Right atrium auricular region (tissue), 2 donors: ENCODE measurements at regions not wholly inside any gene's neighbourhood (a gene's known extent, or its start where the extent isn't known, plus 50 kb on each side); places are given as distances from the start of the nearest gene placed in this dataset.
"Not testable (repeated sequence)": the region's sequence is repeated elsewhere in the genome, so short reads cannot be mapped to it uniquely, and the experiment has no call there.

Experiments used
- DNase-seq: peaks from one replicate; pipeline ENCODE4 v3.0.0-alpha.2; 2019; ENCODE audit warnings: low spot score
- H3K27ac ChIP-seq, 2 donors: fragments of 200-600 bp; sonication (generic); 1 replicate in 1 of 2; 2 replicates in 1 of 2; pipeline ENCODE4 v1.5.1; 2016 to 2019
- H3K27me3 ChIP-seq, 2 donors: fragments of 200-600 bp; sonication (generic); one replicate each; pipeline versions ENCODE4 v1.5.1 to v1.6.0; 2017 to 2019
- H3K36me3 ChIP-seq: fragments of 200-600 bp; sonication (generic); one replicate; pipeline ENCODE4 v1.5.1; 2016
- H3K4me1 ChIP-seq, 2 donors: fragments of 200-600 bp; sonication (generic); one replicate each; pipeline versions ENCODE4 v1.5.1 to v1.6.0; 2017 to 2019
- H3K4me3 ChIP-seq, 2 donors: fragments of 200-600 bp; sonication (generic); 1 replicate in 1 of 2; 2 replicates in 1 of 2; pipeline ENCODE4 v1.5.1; 2017 to 2019; ENCODE audit warnings: mild to moderate bottlenecking in 1 of 2, moderate library complexity in 1 of 2
- H3K9me3 ChIP-seq, 2 donors: fragments of 200-600 bp; sonication (generic); one replicate each; pipeline ENCODE4 v1.5.1; 2019
- CTCF ChIP-seq, 2 donors: fragments of 200-600 bp; sonication (generic); IDR thresholded peaks; one replicate each; pipeline ENCODE4 v1.5.1; 2019; ENCODE audit warnings: antibody characterized with exemption in 2 of 2

DNA sequence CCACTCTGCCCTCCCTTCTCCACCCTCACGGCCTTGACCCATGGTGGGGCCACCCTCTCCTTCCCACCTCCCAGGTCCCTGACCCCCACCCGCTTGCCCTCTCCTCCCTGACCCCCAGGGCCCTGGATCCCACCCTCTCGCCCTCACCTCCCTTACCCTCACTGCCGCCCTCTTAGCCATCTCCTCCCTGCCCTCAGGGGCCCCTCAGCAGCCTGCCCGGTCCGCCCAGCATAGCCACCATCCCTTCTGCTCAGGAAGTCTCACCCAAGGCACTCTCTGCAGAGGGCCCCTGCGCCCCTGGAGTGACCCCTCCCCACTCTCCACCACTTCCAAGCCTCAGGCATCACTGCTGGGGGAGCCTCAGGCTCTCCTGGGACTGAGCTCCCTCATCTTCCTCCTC lies 66.3 kb downstream of the MRPL36 start:
- Histone ChIP-seq H3K4me1 (no peaks in the 10 kb centered on the region), H3K9me3 (no peaks in the 10 kb centered on the region), H3K27ac (no peak overlapping the region), H3K4me3 (no peak overlapping the region), H3K36me3 (no peaks in the 10 kb centered on the region), H3K27me3 (no peaks in the 10 kb centered on the region)
- DNase-seq: peak; percentile 21
- TF ChIP-seq CTCF (IDR thresholded peaks at IDR 0.05): no peak

DNA sequence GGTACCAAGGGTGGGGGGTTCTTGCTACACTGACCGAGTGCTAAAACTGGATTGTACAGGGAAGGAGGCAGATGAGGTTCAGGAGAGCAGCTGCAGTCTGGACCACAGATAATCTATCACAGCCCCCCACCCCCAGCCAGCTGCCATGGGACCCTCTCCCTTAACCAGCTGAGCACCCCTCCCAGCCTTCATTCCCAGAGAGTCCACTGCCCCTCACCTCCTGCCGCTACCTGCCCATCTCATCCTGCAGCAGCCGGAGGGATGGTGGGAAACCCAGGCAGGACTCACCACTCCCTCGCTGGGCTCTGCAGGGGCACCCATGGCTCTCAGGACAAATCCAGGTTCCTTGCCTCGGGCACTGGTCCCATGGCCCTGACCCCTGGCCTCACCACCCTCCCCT lies 66.7 kb downstream of the MRPL36 start:
- H3K27me3 ChIP-seq: no peaks in the 10 kb centered on the region
- no peak for TF ChIP-seq CTCF (IDR thresholded peaks at IDR 0.05)
- no peaks in the 10 kb centered on the region for H3K4me1 ChIP-seq
- H3K36me3 ChIP-seq: no peaks in the 10 kb centered on the region
- H3K4me3 ChIP-seq: no peak overlapping the region
- no peak for DNase-seq
- H3K9me3 ChIP-seq: no peaks in the 10 kb centered on the region
- no peak overlapping the region for H3K27ac ChIP-seq

DNA sequence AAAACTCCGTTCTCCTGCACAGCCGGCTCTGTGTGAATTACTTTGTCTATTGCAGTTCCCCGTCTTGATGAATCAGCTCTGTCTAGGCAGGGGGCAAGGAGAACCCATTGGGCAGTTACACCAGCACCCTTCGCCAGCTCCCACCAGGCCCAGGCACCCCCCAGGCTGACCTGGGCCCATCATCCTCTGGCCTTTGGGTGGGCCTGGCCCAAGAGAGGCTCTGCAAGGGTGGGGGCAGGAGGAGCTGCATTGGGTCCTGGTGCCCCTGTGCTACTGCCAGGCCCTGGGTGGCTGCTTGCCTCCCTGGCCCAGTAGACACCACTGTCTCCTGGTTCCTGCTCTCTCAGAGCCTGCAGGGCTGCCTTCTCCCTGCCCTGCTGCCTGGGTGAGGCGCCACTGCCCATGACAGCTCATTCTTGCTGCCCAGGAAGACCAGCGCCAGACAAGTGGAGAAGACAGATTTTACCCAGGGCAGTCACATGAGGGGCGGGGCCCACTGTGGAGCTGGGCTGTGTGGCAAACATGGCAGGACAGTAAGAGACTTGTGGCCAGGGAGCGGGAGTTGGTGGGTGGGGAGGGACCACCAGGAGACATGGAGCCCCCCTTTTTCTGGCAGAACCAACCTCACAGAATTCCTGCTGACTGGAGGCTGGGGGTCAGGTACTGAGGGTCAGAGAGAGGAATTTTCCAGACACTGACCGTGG lies 67.2 kb downstream of the MRPL36 start:
- Histone ChIP-seq H3K9me3 (no peaks in the 10 kb centered on the region), H3K27ac (no peak overlapping the region), H3K4me1 (no peaks in the 10 kb centered on the region), H3K27me3 (no peaks in the 10 kb centered on the region), H3K4me3 (no peak overlapping the region), H3K36me3 (no peaks in the 10 kb centered on the region)
- TF ChIP-seq CTCF (IDR thresholded peaks at IDR 0.05): no peak
- DNase-seq: peak; percentile 43

DNA sequence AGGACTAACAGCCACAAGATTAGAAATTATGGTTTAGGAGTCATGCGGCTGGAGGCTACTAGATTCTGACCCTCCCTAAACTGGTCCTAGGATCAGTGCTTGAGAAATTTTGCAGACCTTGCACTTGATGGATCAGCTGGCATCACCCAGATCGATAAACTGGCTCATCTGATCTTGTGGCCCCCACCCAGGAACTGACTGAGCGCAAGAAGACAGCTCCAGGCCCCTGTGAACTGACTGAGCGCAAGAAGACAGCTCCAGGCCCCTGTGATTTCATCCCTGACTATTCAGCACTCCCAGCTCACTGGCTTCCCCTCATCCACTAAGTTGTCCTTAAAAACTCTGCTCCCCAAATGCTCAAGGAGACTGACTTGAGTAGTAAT lies 67.8 kb downstream of the MRPL36 start:
- not testable (repeated sequence) for H3K36me3 ChIP-seq, H3K27me3 ChIP-seq, H3K9me3 ChIP-seq, H3K27ac ChIP-seq, H3K4me3 ChIP-seq, H3K4me1 ChIP-seq
- peak; percentile 50 for DNase-seq

GRCh38 chr5:1731091-1731639 lies 68.5 kb downstream of the MRPL36 start:
- no peak for DNase-seq

GRCh38 chr5:1730487-1730847 lies 69.2 kb downstream of the MRPL36 start:
- H3K27me3 ChIP-seq: no peaks in the 10 kb centered on the region
- no peak overlapping the region for H3K27ac ChIP-seq
- TF ChIP-seq CTCF (IDR thresholded peaks at IDR 0.05): no peak
- H3K4me3 ChIP-seq: no peak overlapping the region
- H3K9me3 ChIP-seq: no peaks in the 10 kb centered on the region
- peak; percentile 26 for DNase-seq
- H3K4me1 ChIP-seq: no peaks in the 10 kb centered on the region
- H3K36me3 ChIP-seq: no peaks in the 10 kb centered on the region

More at GRCh38 chr5:1731091-1731639, 68.5 kb downstream of the MRPL36 start:
- Histone ChIP-seq H3K9me3 (no peaks in the 10 kb centered on the region), H3K4me3 (no peak overlapping the region), H3K27me3 (no peaks in the 10 kb centered on the region), H3K36me3 (no peaks in the 10 kb centered on the region), H3K4me1 (no peaks in the 10 kb centered on the region), H3K27ac (no peak overlapping the region)
- no peak for TF ChIP-seq CTCF (IDR thresholded peaks at IDR 0.05)
